PFSK-1 (cell line): ENCODE measurements at regions not wholly inside any gene's neighbourhood (a gene's known extent, or its start where the extent isn't known, plus 50 kb on each side); places are given as distances from the start of the nearest gene placed in this dataset.

Source experiments
- FOXP2 ChIP-seq: optimal IDR thresholded peaks from 2 replicates; pipeline ENCODE3; 2011; ENCODE audit warnings: borderline replicate concordance, control low read depth, inconsistent platforms; ENCODE audit not compliant: insufficient read depth; ENCODE audit errors: extremely low read length, extremely low read depth
- POLR2AphosphoS5 ChIP-seq: IDR thresholded peaks from 2 replicates; pipeline ENCODE4 v1.6.1; 2012; ENCODE audit warnings: low read depth, mild to moderate bottlenecking, control low read depth, low read length, moderate library complexity
- REST ChIP-seq, 2 experiments: IDR thresholded peaks; 2 replicates each; pipeline versions ENCODE4 v1.6.1 to v1.8.0; 2011 to 2012; ENCODE audit warnings: low read depth in 2 of 2, low read length in 2 of 2, control low read depth in 1 of 2, inconsistent platforms in 1 of 2, mild to moderate bottlenecking in 1 of 2, moderate library complexity in 1 of 2; ENCODE audit not compliant: insufficient read depth in 1 of 2
- SIN3A ChIP-seq: IDR thresholded peaks from 2 replicates; pipeline ENCODE4 v1.6.1; 2012; ENCODE audit warnings: mild to moderate bottlenecking, low read length, moderate library complexity, borderline replicate concordance; ENCODE audit not compliant: insufficient read depth
- TAF1 ChIP-seq: IDR thresholded peaks from 2 replicates; pipeline ENCODE4 v1.6.1; 2012; ENCODE audit warnings: low read length, control low read depth, borderline replicate concordance; ENCODE audit not compliant: insufficient read depth

DNA sequence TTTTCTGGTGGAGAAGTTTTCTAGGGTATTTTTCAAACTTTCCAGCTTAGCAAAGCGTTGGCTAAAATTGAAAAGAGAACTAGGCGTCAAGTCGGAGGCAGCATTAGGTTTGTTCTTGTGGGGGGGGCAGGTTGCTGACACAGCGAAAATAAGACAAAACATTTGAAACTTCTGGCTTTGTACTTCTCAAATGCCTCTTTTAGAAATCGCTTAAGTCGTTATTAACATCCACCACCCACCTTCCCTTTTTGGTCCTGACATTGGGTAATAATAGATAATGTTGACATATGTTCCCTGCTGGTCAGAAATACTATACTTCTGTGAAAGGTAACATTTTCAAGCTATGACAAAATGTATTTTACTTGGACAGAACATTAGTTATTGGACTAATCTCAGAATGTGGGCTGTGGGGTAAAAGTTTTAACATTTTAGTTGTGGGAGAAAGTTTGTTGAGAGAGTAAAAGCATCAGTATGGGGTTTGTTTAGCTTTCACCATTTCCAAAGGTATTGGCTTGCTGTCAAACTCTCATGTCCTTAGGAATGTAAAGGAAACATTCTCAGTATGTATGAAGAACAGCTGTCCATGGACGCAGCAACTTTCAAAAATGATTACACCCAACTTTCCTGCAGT is 88.1 kb upstream of the ZEB2 start:
- TF ChIP-seq POLR2AphosphoS5 (no peak), REST (IDR thresholded peaks at IDR 0.05; ENCODE audit: insufficient read depth in 1 of 2, low read depth in 2 of 2, low read length in 2 of 2) (no peak), FOXP2 (no peak), TAF1 (no peak), SIN3A (no peak)
